ENCODE measurements at regions not wholly inside any gene's neighbourhood (a gene's known extent, or its start where the extent isn't known, plus 50 kb on each side); places are given as distances from the start of the nearest gene placed in this dataset.

DNA sequence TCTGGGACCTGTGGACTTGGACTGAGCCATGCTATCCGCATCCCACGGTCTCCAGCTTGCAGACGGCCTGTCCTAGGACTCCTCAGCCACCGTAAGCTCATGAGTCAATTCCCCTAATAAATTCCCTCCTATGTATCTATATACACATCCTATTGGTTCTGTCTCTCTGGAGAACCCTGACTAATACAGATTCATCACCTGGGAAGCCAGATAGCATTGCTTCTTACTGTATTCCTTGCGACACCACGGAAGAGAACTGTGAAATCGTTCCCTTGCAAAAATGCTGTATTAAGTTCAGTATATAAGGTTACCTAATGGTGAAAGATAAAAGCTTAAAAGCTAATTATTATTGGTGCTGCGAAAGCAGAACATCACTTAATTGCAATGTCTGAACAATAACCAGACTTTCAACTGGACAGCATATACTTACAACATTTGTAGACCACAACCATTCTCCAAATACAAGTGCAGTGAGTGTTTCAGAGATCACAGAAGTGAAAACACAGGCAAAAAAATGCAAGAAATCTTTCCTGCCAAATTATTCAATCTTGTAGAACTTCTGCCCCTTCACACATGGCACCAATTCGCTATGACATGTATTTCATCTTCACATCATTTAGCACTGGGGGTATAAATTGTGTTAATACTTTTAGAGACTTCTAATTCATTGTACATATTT, 352.9 kb downstream of the TXNL1 start:
- TF ChIP-seq CTCF (IDR thresholded peaks at IDR 0.05) (no peak), POLR2A (IDR thresholded peaks at IDR 0.05) (no peak)
